Mucosa of descending colon (tissue), 3 donors: ENCODE measurements at regions not wholly inside any gene's neighbourhood (a gene's known extent, or its start where the extent isn't known, plus 50 kb on each side); places are given as distances from the start of the nearest gene placed in this dataset.

Source experiments
- ATAC-seq: fragments of 200-7000 bp; cut with Tn5 transposase; one replicate; pipeline ENCODE4 v1.9.1; 2020; ENCODE audit warnings: mild to moderate bottlenecking, moderate library complexity
- DNase-seq, 3 donors: peaks; one replicate each; pipeline ENCODE4 v3.0.0-alpha.2; 2020
- H3K36me3 ChIP-seq: fragments of 200-600 bp; one replicate; pipeline ENCODE4 v1.8.0; 2021; ENCODE audit warnings: low read depth, mild to moderate bottlenecking
- H3K4me1 ChIP-seq: fragments of 200-600 bp; one replicate; pipeline ENCODE4 v1.8.0; 2021; ENCODE audit warnings: low read depth, mild to moderate bottlenecking
- H3K4me3 ChIP-seq: fragments of 200-600 bp; one replicate; pipeline ENCODE4 v1.8.0; 2021; ENCODE audit warnings: mild to moderate bottlenecking
- H3K9me3 ChIP-seq: fragments of 200-600 bp; one replicate; pipeline ENCODE4 v1.8.0; 2021; ENCODE audit warnings: mild to moderate bottlenecking
- intact Hi-C, 2 donors: fragments of 100-400 bp; cut with DNase I in 1 of 2; cut with micrococcal nuclease in 1 of 2; formaldehyde crosslinking; loops; one replicate each; pipeline versions ENCODE4 v1.11.0 to v1.11.1; 2022; cut with DNase I, micrococcal nuclease
- TF ChIP-seq, protein P1 (sequence below): fragments of 200-600 bp; IDR thresholded peaks from one replicate; pipeline ENCODE4 v1.8.0; 2022; ENCODE audit warnings: antibody characterized with exemption, mild to moderate bottlenecking
- donor health status: DM: no; HTN: no; CAD: no; lungs with moderate emphysema.
- donor health status: DM: no; HTN: no; CAD: no.
- donor health status: DM: no; HTN: yes; CAD: no.

GRCh38 chr15:52879904-52880303 lies 89.8 kb upstream of the ONECUT1 start:
- Histone ChIP-seq H3K36me3 (no peaks in the 10 kb centered on the region), H3K9me3 (no peaks in the 10 kb centered on the region), H3K4me1 (no peaks in the 10 kb centered on the region), H3K4me3 (no peak overlapping the region)
- TF ChIP-seq, protein P1, sequence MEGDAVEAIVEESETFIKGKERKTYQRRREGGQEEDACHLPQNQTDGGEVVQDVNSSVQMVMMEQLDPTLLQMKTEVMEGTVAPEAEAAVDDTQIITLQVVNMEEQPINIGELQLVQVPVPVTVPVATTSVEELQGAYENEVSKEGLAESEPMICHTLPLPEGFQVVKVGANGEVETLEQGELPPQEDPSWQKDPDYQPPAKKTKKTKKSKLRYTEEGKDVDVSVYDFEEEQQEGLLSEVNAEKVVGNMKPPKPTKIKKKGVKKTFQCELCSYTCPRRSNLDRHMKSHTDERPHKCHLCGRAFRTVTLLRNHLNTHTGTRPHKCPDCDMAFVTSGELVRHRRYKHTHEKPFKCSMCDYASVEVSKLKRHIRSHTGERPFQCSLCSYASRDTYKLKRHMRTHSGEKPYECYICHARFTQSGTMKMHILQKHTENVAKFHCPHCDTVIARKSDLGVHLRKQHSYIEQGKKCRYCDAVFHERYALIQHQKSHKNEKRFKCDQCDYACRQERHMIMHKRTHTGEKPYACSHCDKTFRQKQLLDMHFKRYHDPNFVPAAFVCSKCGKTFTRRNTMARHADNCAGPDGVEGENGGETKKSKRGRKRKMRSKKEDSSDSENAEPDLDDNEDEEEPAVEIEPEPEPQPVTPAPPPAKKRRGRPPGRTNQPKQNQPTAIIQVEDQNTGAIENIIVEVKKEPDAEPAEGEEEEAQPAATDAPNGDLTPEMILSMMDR, result no peak
- no peak for DNase-seq
- intact Hi-C loops, result no loop called here
- ATAC-seq, result no peak

GRCh38 chr15:52879145-52879544 lies 89.0 kb upstream of the ONECUT1 start:
- no peak for ATAC-seq
- no peak for DNase-seq
- Histone ChIP-seq H3K36me3 (no peaks in the 10 kb centered on the region), H3K4me3 (no peak overlapping the region), H3K4me1 (no peaks in the 10 kb centered on the region), H3K9me3 (no peaks in the 10 kb centered on the region)
- TF ChIP-seq, protein P1, result no peak
- intact Hi-C loops, result no loop called here

DNA sequence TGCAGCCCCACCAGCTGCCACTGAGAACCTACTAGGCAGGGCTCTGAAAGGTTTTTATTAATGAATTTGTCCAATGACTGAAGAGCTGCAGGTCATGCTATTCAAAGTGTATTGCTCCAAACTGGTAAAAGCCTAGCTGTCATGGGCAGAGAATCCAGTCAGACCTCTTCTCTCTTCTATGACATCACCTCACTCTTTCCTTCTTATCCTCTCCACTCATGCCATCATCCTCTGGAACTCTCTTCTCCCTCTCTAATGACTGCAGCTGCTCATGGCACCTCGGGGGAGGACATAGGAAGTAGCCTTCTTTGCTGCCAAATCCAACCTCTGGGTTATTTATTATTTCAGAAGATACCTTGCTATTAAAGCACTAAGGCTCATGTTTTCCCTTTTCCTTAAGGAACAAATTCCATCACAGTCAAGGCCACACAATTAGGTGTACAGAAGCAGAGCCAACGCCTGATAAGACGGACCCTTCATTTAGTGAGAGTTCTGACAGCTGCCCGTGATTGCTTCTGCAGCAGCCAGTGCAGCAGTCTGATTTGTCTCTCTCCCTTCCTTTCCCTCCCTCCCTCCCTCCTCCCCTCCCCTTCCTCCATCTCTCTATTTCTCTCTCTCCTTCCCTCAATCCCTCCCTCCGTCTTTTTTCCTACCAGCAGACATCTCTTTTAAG lies 87.0 kb upstream of the ONECUT1 start:
- TF ChIP-seq, protein P1, result no peak
- Histone ChIP-seq H3K4me1 (no peaks in the 10 kb centered on the region), H3K9me3 (no peaks in the 10 kb centered on the region), H3K4me3 (no peak overlapping the region), H3K36me3 (no peaks in the 10 kb centered on the region)
- DNase-seq (no peak), ATAC-seq (no peak)
- intact Hi-C loops, result no loop called here

GRCh38 chr15:52872036-52872818 lies 82.1 kb upstream of the ONECUT1 start:
- Histone ChIP-seq H3K4me3 (no peak overlapping the region), H3K9me3 (no peaks in the 10 kb centered on the region), H3K4me1 (no peaks in the 10 kb centered on the region), H3K36me3 (no peaks in the 10 kb centered on the region)
- intact Hi-C loops, result no loop called here
- TF ChIP-seq, protein P1, result no peak
- ATAC-seq (no peak), DNase-seq (no peak)

DNA sequence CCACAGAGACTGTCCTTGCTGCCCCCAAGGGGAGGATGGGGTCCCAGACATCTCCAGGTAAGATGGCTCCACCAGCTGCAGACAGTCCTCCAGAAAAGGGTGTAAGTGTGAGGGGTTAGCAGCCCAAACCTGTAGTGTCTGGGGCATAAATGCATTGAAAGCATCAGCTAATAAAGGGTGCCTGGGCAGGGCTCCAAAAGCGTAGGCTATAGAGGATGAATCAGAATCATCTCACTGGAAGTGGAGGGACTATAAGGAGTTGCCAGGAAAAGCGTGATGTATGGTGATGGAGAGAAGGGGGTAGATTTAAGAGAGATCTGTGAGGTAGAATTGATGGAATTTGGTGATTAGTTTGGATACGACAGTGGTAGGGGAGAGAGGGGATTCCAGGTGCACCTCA lies 79.9 kb upstream of the ONECUT1 start:
- TF ChIP-seq, protein P1, result no peak
- intact Hi-C loops, result no loop called here
- DNase-seq (no peak), ATAC-seq (no peak)
- no peaks in the 10 kb centered on the region for H3K4me1 ChIP-seq
- H3K36me3 ChIP-seq, result no peaks in the 10 kb centered on the region
- H3K9me3 ChIP-seq, result no peaks in the 10 kb centered on the region
- H3K4me3 ChIP-seq, result no peak overlapping the region
